SK-N-SH treated with all-trans-retinoic acid at 6 μM for 48 hours (cell line): ENCODE measurements at regions not wholly inside any gene's neighbourhood (a gene's known extent, or its start where the extent isn't known, plus 50 kb on each side); places are given as distances from the start of the nearest gene placed in this dataset.

Experiments
- ATAC-seq: fragments of 200-7000 bp; cut with Tn5 transposase; 3 replicates; pipeline ENCODE4 v1.9.1; 2020; ENCODE audit warnings: mild to moderate bottlenecking, moderate library complexity
- ARNTL ChIP-seq: fragments of 450-650 bp; formaldehyde crosslinking; IDR thresholded peaks from 2 replicates; pipeline ENCODE4 v1.5.0; 2020; ENCODE audit warnings: low read depth, mild to moderate bottlenecking, moderate library complexity, borderline replicate concordance
- BACH2 ChIP-seq: fragments of 250-450 bp; sonication (Bioruptor Pico); IDR thresholded peaks from 2 replicates; pipeline ENCODE4 v1.9.0; 2021; ENCODE audit warnings: mild to moderate bottlenecking, borderline replicate concordance
- CSDC2 ChIP-seq: fragments of 250-450 bp; sonication (Bioruptor Pico); IDR thresholded peaks from 2 replicates; pipeline ENCODE4 v1.5.0; 2020; ENCODE audit warnings: mild to moderate bottlenecking, moderate library complexity
- ESRRG ChIP-seq: fragments of 250-450 bp; sonication (Bioruptor Pico); IDR thresholded peaks from 2 replicates; pipeline ENCODE4 v1.6.1; 2021; ENCODE audit warnings: mild to moderate bottlenecking
- GLIS3 ChIP-seq: fragments of 250-450 bp; sonication (Bioruptor Pico); IDR thresholded peaks from 2 replicates; pipeline ENCODE4 v1.5.0; 2020; ENCODE audit warnings: mild to moderate bottlenecking, moderate library complexity
- ISL1 ChIP-seq: fragments of 250-450 bp; sonication (Bioruptor Pico); IDR thresholded peaks from 2 replicates; pipeline ENCODE4 v2.1.2; 2022; ENCODE audit warnings: mild to moderate bottlenecking, moderate library complexity
- OSR1 ChIP-seq: fragments of 250-450 bp; sonication (Bioruptor Pico); IDR thresholded peaks from 2 replicates; pipeline ENCODE4 v1.8.0; 2022; ENCODE audit warnings: moderate library complexity, mild to moderate bottlenecking, inconsistent platforms
- PATZ1 ChIP-seq: fragments of 250-450 bp; sonication (Bioruptor Pico); IDR thresholded peaks from 2 replicates; pipeline ENCODE4 v1.8.0; 2020; ENCODE audit warnings: mild to moderate bottlenecking, moderate library complexity, borderline replicate concordance
- PPARA ChIP-seq: fragments of 250-450 bp; sonication (Bioruptor Pico); IDR thresholded peaks from 2 replicates; pipeline ENCODE4 v1.5.0; 2020; ENCODE audit warnings: mild to moderate bottlenecking, borderline replicate concordance
- RARB ChIP-seq: fragments of 250-450 bp; sonication (Bioruptor Pico); IDR thresholded peaks from 2 replicates; pipeline ENCODE4 v1.8.0; 2021; ENCODE audit warnings: mild to moderate bottlenecking, moderate library complexity
- SNAI2 ChIP-seq: fragments of 250-450 bp; sonication (Bioruptor Pico); IDR thresholded peaks from 2 replicates; pipeline ENCODE4 v1.5.0; 2020; ENCODE audit warnings: mild to moderate bottlenecking, moderate library complexity
- TCF4 ChIP-seq: fragments of 250-450 bp; sonication (Bioruptor Pico); IDR thresholded peaks from 2 replicates; pipeline ENCODE4 v1.8.0; 2021; ENCODE audit warnings: mild to moderate bottlenecking, moderate library complexity, borderline replicate concordance
- TOX ChIP-seq: fragments of 250-450 bp; sonication (Bioruptor Pico); IDR thresholded peaks from 2 replicates; pipeline ENCODE4 v1.8.0; 2021; ENCODE audit warnings: mild to moderate bottlenecking, moderate library complexity, borderline replicate concordance
- TSHZ2 ChIP-seq: fragments of 250-450 bp; sonication (Bioruptor Pico); IDR thresholded peaks from 2 replicates; pipeline ENCODE4 v1.5.0; 2020; ENCODE audit warnings: mild to moderate bottlenecking, moderate library complexity
- ZC3H10 ChIP-seq: fragments of 250-450 bp; sonication (Bioruptor Pico); IDR thresholded peaks from 2 replicates; pipeline ENCODE4 v1.5.1; 2021; ENCODE audit warnings: mild to moderate bottlenecking, moderate library complexity
- ZFP3 ChIP-seq: fragments of 250-450 bp; sonication (Bioruptor Pico); IDR thresholded peaks from 2 replicates; pipeline ENCODE4 v1.5.0; 2020; ENCODE audit warnings: mild to moderate bottlenecking, moderate library complexity
- ZFP30 ChIP-seq: fragments of 450-650 bp; formaldehyde crosslinking; IDR thresholded peaks from 2 replicates; pipeline ENCODE4 v1.5.0; 2022; ENCODE audit warnings: mild to moderate bottlenecking, moderate library complexity
- ZNF70 ChIP-seq: fragments of 450-650 bp; formaldehyde crosslinking; IDR thresholded peaks from 2 replicates; pipeline ENCODE4 v1.5.0; 2020; ENCODE audit warnings: mild to moderate bottlenecking, moderate library complexity
- ZNF8 ChIP-seq: fragments of 450-650 bp; formaldehyde crosslinking; IDR thresholded peaks from 2 replicates; pipeline ENCODE4 v1.5.0; 2020; ENCODE audit warnings: mild to moderate bottlenecking, moderate library complexity
- TF ChIP-seq, protein P1 (sequence below): fragments of 250-450 bp; sonication (Bioruptor Pico); IDR thresholded peaks from 2 replicates; pipeline ENCODE4 v1.8.0; 2021; ENCODE audit warnings: low read depth, mild to moderate bottlenecking, moderate library complexity, borderline replicate concordance
- TF ChIP-seq, protein P2 (sequence below): fragments of 250-450 bp; sonication (Bioruptor Pico); IDR thresholded peaks from 2 replicates; pipeline ENCODE4 v1.5.1; 2020; ENCODE audit warnings: low read depth, mild to moderate bottlenecking, moderate library complexity

DNA sequence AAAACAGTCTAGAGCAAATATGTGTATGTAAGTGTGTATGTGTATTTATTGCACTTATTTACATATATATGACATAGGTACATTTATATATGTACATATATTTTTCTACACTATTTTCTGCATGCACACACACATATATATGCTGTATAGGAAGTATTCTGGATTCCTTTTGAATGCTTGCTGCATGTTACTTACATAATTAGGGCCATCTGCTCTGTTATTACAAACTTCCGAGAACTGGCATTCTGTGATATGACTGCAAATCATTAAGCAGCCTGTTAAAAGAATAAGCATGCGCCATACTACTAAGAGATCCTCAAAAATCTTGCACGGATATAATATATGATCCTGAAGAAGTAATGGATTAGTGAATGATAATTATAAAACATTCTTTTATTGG, 1157.6 kb upstream of the TENM3 start:
- TF ChIP-seq TCF4 (CRISPR knock-in tag) (peak; percentile 84), GLIS3 (CRISPR knock-in tag) (no peak), TSHZ2 (CRISPR knock-in tag) (peak; percentile 59; the same call in 1 of the 2 replicates)

GRCh38 chr4:181105487-181105886, 1137.7 kb upstream of the TENM3 start:
- no peak for TF ChIP-seq TCF4 (CRISPR knock-in tag)
- TF ChIP-seq OSR1 (CRISPR knock-in tag): no peak
- no peak for TF ChIP-seq BACH2
- no peak for TF ChIP-seq ZFP30 (CRISPR knock-in tag)
- TF ChIP-seq ZNF8 (CRISPR knock-in tag): no peak
- no peak for TF ChIP-seq ARNTL (CRISPR knock-in tag)
- no peak for TF ChIP-seq PPARA (CRISPR knock-in tag)
- TF ChIP-seq TOX: no peak
- no peak for TF ChIP-seq RARB (CRISPR knock-in tag)
- TF ChIP-seq ESRRG: no peak
- no peak for TF ChIP-seq ISL1 (CRISPR knock-in tag)
- TF ChIP-seq PATZ1 (CRISPR knock-in tag): no peak
- TF ChIP-seq, protein P1, sequence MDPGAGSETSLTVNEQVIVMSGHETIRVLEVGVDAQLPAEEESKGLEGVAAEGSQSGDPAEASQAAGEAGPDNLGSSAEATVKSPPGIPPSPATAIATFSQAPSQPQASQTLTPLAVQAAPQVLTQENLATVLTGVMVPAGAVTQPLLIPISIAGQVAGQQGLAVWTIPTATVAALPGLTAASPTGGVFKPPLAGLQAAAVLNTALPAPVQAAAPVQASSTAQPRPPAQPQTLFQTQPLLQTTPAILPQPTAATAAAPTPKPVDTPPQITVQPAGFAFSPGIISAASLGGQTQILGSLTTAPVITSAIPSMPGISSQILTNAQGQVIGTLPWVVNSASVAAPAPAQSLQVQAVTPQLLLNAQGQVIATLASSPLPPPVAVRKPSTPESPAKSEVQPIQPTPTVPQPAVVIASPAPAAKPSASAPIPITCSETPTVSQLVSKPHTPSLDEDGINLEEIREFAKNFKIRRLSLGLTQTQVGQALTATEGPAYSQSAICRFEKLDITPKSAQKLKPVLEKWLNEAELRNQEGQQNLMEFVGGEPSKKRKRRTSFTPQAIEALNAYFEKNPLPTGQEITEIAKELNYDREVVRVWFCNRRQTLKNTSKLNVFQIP: no peak
- TF ChIP-seq, all 23 proteins: peak for 0
- ATAC-seq: no peak

More for the DNA sequence above, 1157.6 kb upstream of the TENM3 start:
- no peak for ATAC-seq

- no peak for ATAC-seq
- TF ChIP-seq ZFP3 (CRISPR knock-in tag): no peak
- no peak for TF ChIP-seq TSHZ2 (CRISPR knock-in tag)
- TF ChIP-seq ARNTL (CRISPR knock-in tag): no peak
- TF ChIP-seq GLIS3 (CRISPR knock-in tag): no peak
- TF ChIP-seq CSDC2: no peak
- TF ChIP-seq, protein P2, sequence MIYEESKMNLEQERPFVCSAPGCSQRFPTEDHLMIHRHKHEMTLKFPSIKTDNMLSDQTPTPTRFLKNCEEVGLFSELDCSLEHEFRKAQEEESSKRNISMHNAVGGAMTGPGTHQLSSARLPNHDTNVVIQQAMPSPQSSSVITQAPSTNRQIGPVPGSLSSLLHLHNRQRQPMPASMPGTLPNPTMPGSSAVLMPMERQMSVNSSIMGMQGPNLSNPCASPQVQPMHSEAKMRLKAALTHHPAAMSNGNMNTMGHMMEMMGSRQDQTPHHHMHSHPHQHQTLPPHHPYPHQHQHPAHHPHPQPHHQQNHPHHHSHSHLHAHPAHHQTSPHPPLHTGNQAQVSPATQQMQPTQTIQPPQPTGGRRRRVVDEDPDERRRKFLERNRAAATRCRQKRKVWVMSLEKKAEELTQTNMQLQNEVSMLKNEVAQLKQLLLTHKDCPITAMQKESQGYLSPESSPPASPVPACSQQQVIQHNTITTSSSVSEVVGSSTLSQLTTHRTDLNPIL (CRISPR knock-in tag): no peak
- no peak for TF ChIP-seq PATZ1 (CRISPR knock-in tag)
- TF ChIP-seq ZNF70 (CRISPR knock-in tag): no peak
- TF ChIP-seq ESRRG: no peak
- TF ChIP-seq TCF4 (CRISPR knock-in tag): no peak
- TF ChIP-seq ZNF8 (CRISPR knock-in tag): no peak
- no peak for TF ChIP-seq TOX
- no peak for TF ChIP-seq SNAI2
- TF ChIP-seq ZC3H10 (CRISPR knock-in tag): no peak
- TF ChIP-seq PPARA (CRISPR knock-in tag): no peak
- TF ChIP-seq, all 23 proteins: peak for 0
Observed at GRCh38 chr4:181106398-181106797, 1136.8 kb upstream of the TENM3 start.
